ENCODE measurements at regions not wholly inside any gene's neighbourhood (a gene's known extent, or its start where the extent isn't known, plus 50 kb on each side); places are given as distances from the start of the nearest gene placed in this dataset.

DNA sequence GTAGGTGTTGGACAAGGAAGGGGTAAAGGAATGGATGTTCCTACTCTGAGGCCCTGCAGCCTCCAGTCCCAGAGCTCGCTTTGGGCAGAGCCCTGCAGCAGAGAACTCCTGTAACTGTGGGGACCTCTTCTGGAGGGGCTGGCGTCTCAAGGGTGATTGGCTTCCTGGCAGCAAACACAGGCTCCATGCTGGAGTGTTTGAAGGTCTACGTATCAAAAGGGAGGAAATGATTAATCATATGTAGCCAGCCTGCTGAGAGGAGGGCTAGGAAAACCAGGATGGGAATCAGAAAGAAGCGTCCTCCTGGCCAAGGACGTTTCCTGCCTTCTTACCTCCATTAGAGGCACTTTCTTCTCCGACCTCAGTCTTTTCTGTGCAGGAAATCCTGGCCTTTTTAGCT, 208.5 kb downstream of the TSHZ3 start:
- Histone ChIP-seq H3K9ac (ENCODE audit: insufficient read depth, low read length) (no peak overlapping the region), H3K36me3 (ENCODE audit: control insufficient read depth, insufficient read depth, low read length) (no peaks in the 10 kb centered on the region), H3K27ac (ENCODE audit: insufficient read depth, low read length) (peak overlapping the region; percentile 38), H3K4me2 (ENCODE audit: extremely low read depth, insufficient read depth, low read length) (no peak overlapping the region), H4K20me1 (ENCODE audit: control insufficient read depth, extremely low read depth, insufficient read depth, low read length) (no peaks in the 10 kb centered on the region), H3K9me3 (ENCODE audit: control insufficient read depth, insufficient read depth, low read depth, low read length) (no peaks in the 10 kb centered on the region), H3K4me3 (replicated peaks in 1 of 4; ENCODE audit: control extremely low read depth in 1 of 4, insufficient read depth in 1 of 4, low read depth in 3 of 4, low read length in 4 of 4) (no peak overlapping the region), H3K4me1 (ENCODE audit: control insufficient read depth, extremely low read depth, insufficient read depth, low read length) (peaks cover 16% of the 10 kb centered on the region), H3K27me3 (ENCODE audit: control insufficient read depth, insufficient read depth, low read length) (no peaks in the 10 kb centered on the region), H2AFZ (ENCODE audit: low read length) (peak overlapping the region; percentile 67), H3K79me2 (ENCODE audit: control insufficient read depth, insufficient read depth, low read length) (no peaks in the 10 kb centered on the region)
- peak in 1 of 2 donors; percentile 82 for DNase-seq (ENCODE audit: low read depth in 2 of 2)
- no peak for TF ChIP-seq EZH2 (IDR thresholded peaks at IDR 0.05; ENCODE audit: low read length, missing control alignments)
- TF ChIP-seq, protein P1, sequence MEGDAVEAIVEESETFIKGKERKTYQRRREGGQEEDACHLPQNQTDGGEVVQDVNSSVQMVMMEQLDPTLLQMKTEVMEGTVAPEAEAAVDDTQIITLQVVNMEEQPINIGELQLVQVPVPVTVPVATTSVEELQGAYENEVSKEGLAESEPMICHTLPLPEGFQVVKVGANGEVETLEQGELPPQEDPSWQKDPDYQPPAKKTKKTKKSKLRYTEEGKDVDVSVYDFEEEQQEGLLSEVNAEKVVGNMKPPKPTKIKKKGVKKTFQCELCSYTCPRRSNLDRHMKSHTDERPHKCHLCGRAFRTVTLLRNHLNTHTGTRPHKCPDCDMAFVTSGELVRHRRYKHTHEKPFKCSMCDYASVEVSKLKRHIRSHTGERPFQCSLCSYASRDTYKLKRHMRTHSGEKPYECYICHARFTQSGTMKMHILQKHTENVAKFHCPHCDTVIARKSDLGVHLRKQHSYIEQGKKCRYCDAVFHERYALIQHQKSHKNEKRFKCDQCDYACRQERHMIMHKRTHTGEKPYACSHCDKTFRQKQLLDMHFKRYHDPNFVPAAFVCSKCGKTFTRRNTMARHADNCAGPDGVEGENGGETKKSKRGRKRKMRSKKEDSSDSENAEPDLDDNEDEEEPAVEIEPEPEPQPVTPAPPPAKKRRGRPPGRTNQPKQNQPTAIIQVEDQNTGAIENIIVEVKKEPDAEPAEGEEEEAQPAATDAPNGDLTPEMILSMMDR (conservative IDR thresholded peaks at IDR 0.05 in 1 of 2, IDR thresholded peaks at IDR 0.05 in 1 of 2; ENCODE audit: low read depth in 1 of 2, low read length in 2 of 2) = no peak

DNA sequence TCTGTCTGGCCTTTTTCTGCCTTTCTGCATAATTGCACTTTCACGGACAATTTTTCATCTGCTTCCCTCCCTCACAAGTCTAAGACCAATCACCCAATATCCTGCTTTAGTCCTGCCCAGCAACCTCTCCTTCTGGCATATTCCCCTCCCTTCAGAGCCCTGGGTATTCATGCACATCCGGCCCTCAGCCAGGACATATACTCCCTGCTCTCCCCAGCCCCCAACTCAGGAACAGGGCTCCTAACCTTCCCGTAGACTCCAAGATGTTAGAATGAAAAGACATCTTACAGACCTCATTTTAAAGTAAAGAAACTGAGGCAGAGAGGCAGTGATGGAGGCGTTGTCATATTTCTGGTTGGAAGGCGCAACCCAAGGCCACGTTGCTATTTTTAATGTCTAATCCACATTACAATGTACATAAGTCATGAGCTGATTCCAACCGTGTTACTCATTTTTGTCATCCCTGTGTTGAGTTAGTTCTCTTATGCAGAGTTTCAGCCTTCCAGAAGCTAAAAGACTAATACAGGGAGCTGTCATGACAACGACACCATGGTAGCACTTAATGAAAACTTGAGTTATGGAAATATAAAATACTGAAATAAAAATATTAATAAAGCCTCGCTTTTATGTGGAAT, 209.2 kb downstream of the TSHZ3 start:
- no peaks in the 10 kb centered on the region for H3K79me2 ChIP-seq (ENCODE audit: control insufficient read depth, insufficient read depth, low read length)
- no peak overlapping the region for H3K9ac ChIP-seq (ENCODE audit: insufficient read depth, low read length)
- no peaks in the 10 kb centered on the region for H4K20me1 ChIP-seq (ENCODE audit: control insufficient read depth, extremely low read depth, insufficient read depth, low read length)
- H3K36me3 ChIP-seq (ENCODE audit: control insufficient read depth, insufficient read depth, low read length) = no peaks in the 10 kb centered on the region
- no peak overlapping the region for H3K4me3 ChIP-seq (replicated peaks in 1 of 4; ENCODE audit: control extremely low read depth in 1 of 4, insufficient read depth in 1 of 4, low read depth in 3 of 4, low read length in 4 of 4)
- H3K4me1 ChIP-seq (ENCODE audit: control insufficient read depth, extremely low read depth, insufficient read depth, low read length) = peaks cover 16% of the 10 kb centered on the region
- no peaks in the 10 kb centered on the region for H3K27me3 ChIP-seq (ENCODE audit: control insufficient read depth, insufficient read depth, low read length)
- peak; percentile 67 to 94 for DNase-seq (ENCODE audit: low read depth in 2 of 2)
- TF ChIP-seq, protein P1 (conservative IDR thresholded peaks at IDR 0.05 in 1 of 2, IDR thresholded peaks at IDR 0.05 in 1 of 2; ENCODE audit: low read depth in 1 of 2, low read length in 2 of 2) = no peak
- TF ChIP-seq EZH2 (IDR thresholded peaks at IDR 0.05; ENCODE audit: low read length, missing control alignments) = no peak
- H2AFZ ChIP-seq (ENCODE audit: low read length) = no peak overlapping the region
- H3K4me2 ChIP-seq (ENCODE audit: extremely low read depth, insufficient read depth, low read length) = no peak overlapping the region
- H3K9me3 ChIP-seq (ENCODE audit: control insufficient read depth, insufficient read depth, low read depth, low read length) = no peaks in the 10 kb centered on the region
- H3K27ac ChIP-seq (ENCODE audit: insufficient read depth, low read length) = peak overlapping the region; percentile 57

DNA sequence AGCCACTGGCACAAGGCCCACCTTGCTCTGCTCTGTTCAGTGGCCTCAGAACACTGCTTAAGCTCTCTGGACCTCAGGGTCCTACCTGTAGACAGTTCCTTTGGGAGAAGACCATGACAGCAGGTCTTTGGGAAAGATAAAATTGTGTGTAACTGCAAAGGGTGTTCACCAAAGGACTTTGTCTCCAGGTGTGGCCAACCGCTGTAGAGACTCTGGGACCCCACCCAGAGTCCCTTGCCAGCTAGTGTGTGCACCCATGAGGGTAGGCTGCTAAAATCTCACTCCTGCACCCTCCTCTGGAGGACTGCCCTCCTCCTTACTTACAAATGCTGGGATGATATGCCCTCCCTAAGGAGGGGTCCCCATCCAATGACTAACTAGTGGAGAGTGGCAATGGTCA, 211.2 kb downstream of the TSHZ3 start:
- Histone ChIP-seq H3K4me1 (ENCODE audit: control insufficient read depth, extremely low read depth, insufficient read depth, low read length) (peaks cover 16% of the 10 kb centered on the region), H3K4me2 (ENCODE audit: extremely low read depth, insufficient read depth, low read length) (no peak overlapping the region), H3K27me3 (ENCODE audit: control insufficient read depth, insufficient read depth, low read length) (no peaks in the 10 kb centered on the region)

More for the DNA sequence above, 211.2 kb downstream of the TSHZ3 start:
- no peak overlapping the region for H3K9ac ChIP-seq (ENCODE audit: insufficient read depth, low read length)
- no peaks in the 10 kb centered on the region for H3K36me3 ChIP-seq (ENCODE audit: control insufficient read depth, insufficient read depth, low read length)
- TF ChIP-seq EZH2 (IDR thresholded peaks at IDR 0.05; ENCODE audit: low read length, missing control alignments) = no peak
- TF ChIP-seq, protein P1 (conservative IDR thresholded peaks at IDR 0.05 in 1 of 2, IDR thresholded peaks at IDR 0.05 in 1 of 2; ENCODE audit: low read depth in 1 of 2, low read length in 2 of 2) = no peak
- DNase-seq (ENCODE audit: low read depth in 2 of 2) = no peak
- H4K20me1 ChIP-seq (ENCODE audit: control insufficient read depth, extremely low read depth, insufficient read depth, low read length) = no peaks in the 10 kb centered on the region
- H3K9me3 ChIP-seq (ENCODE audit: control insufficient read depth, insufficient read depth, low read depth, low read length) = no peaks in the 10 kb centered on the region
- H3K27ac ChIP-seq (ENCODE audit: insufficient read depth, low read length) = no peak overlapping the region
- H2AFZ ChIP-seq (ENCODE audit: low read length) = no peak overlapping the region
- no peaks in the 10 kb centered on the region for H3K79me2 ChIP-seq (ENCODE audit: control insufficient read depth, insufficient read depth, low read length)
- no peak overlapping the region for H3K4me3 ChIP-seq (replicated peaks in 1 of 4; ENCODE audit: control extremely low read depth in 1 of 4, insufficient read depth in 1 of 4, low read depth in 3 of 4, low read length in 4 of 4)

All from fibroblast of lung (primary cell).